HL-60 (cell line): ENCODE measurements at regions not wholly inside any gene's neighbourhood (a gene's known extent, or its start where the extent isn't known, plus 50 kb on each side); places are given as distances from the start of the nearest gene placed in this dataset.
A peak's percentile ranks its signal among the peaks of the same experiment; 100 is the strongest.

ENCODE experiments used
- DNase-seq, 2 experiments: peaks; one replicate each; pipeline ENCODE4 v3.0.0-alpha.2; 2010 to 2020; ENCODE audit warnings: low read depth in 1 of 2, low spot score in 1 of 2
- H3K27ac ChIP-seq: fragments of 250-450 bp; sonication (Bioruptor Pico); replicated peaks from 2 replicates; pipeline ENCODE4 v1.5.1; 2020; ENCODE audit warnings: mild to moderate bottlenecking, moderate library complexity
- H3K27me3 ChIP-seq: fragments of 250-450 bp; sonication (Bioruptor Pico); 2 replicates; pipeline ENCODE4 v1.5.1; 2021; ENCODE audit warnings: mild to moderate bottlenecking, moderate library complexity; ENCODE audit not compliant: insufficient read depth, poor library complexity, severe bottlenecking
- H3K4me3 ChIP-seq: replicated peaks from 2 replicates; pipeline ENCODE4 v1.5.1; 2011; ENCODE audit warnings: mild to moderate bottlenecking, control low read depth, low read length; ENCODE audit not compliant: insufficient read depth
- GABPA ChIP-seq: IDR thresholded peaks from 2 replicates; pipeline ENCODE4 v1.6.1; 2012; ENCODE audit warnings: low read depth
- POLR2AphosphoS5 ChIP-seq: IDR thresholded peaks from 2 replicates; pipeline ENCODE4 v1.6.1; 2012; ENCODE audit warnings: low read depth
- SPI1 ChIP-seq: IDR thresholded peaks from 2 replicates; pipeline ENCODE4 v1.6.1; 2012; ENCODE audit warnings: low read depth, mild to moderate bottlenecking, borderline replicate concordance
- TF ChIP-seq, protein P1 (sequence below): IDR thresholded peaks from one replicate; pipeline ENCODE4 v1.5.1; 2011; ENCODE audit warnings: low read length, control low read depth, inconsistent platforms; ENCODE audit not compliant: insufficient read depth
- TF ChIP-seq, protein P2 (sequence below): IDR thresholded peaks from 2 replicates; pipeline ENCODE4 v1.6.1; 2012; ENCODE audit warnings: low read depth; ENCODE audit not compliant: insufficient replicate concordance

DNA sequence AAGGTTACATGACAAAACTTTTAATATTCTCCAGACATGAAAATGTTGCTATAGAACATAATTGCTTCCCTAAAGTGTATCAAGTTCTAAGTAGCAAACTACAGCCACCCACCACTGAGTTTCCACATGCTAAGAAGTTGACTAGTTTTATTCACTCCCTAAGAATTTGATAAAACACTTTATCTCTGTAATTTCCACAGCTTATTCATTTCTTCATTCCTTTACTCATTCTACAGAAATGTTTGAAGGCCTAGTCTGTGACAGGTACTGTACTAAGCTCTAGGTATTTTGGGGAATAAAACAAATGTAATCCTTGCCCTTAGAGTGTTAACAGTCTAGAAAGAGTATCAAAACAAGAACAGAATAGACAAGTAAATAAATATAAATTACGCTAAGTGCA lies 101.8 kb upstream of the DIAPH3 start:
- Histone ChIP-seq H3K27me3 (no peaks in the 10 kb centered on the region), H3K4me3 (no peak overlapping the region), H3K27ac (no peak overlapping the region)
- no peak for DNase-seq
- TF ChIP-seq, protein P1, sequence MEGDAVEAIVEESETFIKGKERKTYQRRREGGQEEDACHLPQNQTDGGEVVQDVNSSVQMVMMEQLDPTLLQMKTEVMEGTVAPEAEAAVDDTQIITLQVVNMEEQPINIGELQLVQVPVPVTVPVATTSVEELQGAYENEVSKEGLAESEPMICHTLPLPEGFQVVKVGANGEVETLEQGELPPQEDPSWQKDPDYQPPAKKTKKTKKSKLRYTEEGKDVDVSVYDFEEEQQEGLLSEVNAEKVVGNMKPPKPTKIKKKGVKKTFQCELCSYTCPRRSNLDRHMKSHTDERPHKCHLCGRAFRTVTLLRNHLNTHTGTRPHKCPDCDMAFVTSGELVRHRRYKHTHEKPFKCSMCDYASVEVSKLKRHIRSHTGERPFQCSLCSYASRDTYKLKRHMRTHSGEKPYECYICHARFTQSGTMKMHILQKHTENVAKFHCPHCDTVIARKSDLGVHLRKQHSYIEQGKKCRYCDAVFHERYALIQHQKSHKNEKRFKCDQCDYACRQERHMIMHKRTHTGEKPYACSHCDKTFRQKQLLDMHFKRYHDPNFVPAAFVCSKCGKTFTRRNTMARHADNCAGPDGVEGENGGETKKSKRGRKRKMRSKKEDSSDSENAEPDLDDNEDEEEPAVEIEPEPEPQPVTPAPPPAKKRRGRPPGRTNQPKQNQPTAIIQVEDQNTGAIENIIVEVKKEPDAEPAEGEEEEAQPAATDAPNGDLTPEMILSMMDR = no peak
- TF ChIP-seq, protein P2, sequence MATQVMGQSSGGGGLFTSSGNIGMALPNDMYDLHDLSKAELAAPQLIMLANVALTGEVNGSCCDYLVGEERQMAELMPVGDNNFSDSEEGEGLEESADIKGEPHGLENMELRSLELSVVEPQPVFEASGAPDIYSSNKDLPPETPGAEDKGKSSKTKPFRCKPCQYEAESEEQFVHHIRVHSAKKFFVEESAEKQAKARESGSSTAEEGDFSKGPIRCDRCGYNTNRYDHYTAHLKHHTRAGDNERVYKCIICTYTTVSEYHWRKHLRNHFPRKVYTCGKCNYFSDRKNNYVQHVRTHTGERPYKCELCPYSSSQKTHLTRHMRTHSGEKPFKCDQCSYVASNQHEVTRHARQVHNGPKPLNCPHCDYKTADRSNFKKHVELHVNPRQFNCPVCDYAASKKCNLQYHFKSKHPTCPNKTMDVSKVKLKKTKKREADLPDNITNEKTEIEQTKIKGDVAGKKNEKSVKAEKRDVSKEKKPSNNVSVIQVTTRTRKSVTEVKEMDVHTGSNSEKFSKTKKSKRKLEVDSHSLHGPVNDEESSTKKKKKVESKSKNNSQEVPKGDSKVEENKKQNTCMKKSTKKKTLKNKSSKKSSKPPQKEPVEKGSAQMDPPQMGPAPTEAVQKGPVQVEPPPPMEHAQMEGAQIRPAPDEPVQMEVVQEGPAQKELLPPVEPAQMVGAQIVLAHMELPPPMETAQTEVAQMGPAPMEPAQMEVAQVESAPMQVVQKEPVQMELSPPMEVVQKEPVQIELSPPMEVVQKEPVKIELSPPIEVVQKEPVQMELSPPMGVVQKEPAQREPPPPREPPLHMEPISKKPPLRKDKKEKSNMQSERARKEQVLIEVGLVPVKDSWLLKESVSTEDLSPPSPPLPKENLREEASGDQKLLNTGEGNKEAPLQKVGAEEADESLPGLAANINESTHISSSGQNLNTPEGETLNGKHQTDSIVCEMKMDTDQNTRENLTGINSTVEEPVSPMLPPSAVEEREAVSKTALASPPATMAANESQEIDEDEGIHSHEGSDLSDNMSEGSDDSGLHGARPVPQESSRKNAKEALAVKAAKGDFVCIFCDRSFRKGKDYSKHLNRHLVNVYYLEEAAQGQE = no peak
- no peak for TF ChIP-seq SPI1
- no peak for TF ChIP-seq POLR2AphosphoS5
- TF ChIP-seq GABPA = no peak

DNA sequence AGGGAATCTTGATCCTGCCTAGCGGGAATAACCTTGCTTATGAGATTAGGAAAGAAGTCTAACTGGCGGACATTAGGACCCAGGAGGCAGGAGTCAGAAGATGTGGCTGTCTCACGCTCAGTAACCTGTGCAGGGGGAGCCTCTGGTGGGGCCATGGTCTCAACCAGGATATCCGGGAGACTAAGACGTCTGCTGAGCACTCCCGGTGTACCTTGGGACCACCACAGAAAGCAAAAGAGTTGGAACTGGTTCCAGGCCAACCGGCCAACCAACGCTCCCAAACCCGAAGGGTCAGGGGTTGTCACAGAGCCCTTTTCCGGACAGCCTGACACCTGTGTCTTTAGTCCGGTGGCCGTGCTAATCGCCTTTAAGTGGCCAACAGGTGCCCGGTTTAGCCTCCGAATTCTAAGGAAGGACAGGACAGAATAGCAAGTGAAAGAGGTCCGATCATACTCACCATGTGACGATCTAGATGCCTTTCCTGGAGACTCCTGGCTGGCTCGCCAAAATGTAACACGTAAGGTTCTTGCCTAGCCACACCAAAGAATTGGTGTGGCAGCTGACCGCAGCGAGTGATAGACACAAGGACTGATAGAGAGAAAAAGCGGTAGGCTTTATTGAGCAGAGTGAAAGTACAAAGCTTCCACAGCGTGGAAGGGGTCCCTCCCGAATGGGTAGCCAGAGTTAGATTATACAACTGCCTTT lies 103.9 kb upstream of the DIAPH3 start:
- Histone ChIP-seq H3K27me3 (no peaks in the 10 kb centered on the region), H3K4me3 (peak overlapping the region; percentile 38), H3K27ac (no peak overlapping the region)
- DNase-seq = no peak
- TF ChIP-seq GABPA = no peak
- TF ChIP-seq, protein P2 = no peak
- TF ChIP-seq SPI1 = no peak
- no peak for TF ChIP-seq POLR2AphosphoS5
- TF ChIP-seq, protein P1 = no peak

DNA sequence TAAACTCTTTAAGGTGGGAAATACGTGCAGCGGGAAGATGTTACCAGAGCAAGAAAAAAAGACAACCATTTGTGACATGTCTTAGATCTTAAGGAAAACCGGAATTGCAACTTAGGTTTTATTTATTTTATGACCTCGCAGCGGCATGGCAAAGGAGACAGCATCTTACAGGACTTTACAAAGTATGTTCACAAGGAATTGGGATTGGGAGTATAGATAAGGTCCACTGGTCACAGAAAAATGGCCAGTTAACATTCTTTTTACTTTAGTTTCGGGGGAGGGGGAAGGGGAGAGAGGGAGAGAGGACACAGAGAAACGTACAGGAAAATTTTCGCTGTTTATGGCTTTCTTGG lies 104.5 kb upstream of the DIAPH3 start:
- H3K27me3 ChIP-seq = no peaks in the 10 kb centered on the region
- no peak for DNase-seq
- no peak for TF ChIP-seq SPI1
- TF ChIP-seq, protein P2 = no peak
- no peak for TF ChIP-seq GABPA
- no peak for TF ChIP-seq POLR2AphosphoS5
- TF ChIP-seq, protein P1 = no peak
- no peak overlapping the region for H3K27ac ChIP-seq
- H3K4me3 ChIP-seq = peak overlapping the region; percentile 38
